Umbilical cord (tissue), 1 donor: ENCODE measurements at regions not wholly inside any gene's neighbourhood (a gene's known extent, or its start where the extent isn't known, plus 50 kb on each side); places are given as distances from the start of the nearest gene placed in this dataset.

Experiments used
- DNase-seq: peaks from one replicate; pipeline ENCODE4 v3.0.0-alpha.2; 2015; ENCODE audit warnings: low spot score

GRCh38 chr11:27858866-27859265, 158.6 kb upstream of the BDNF start:
- DNase-seq: no peak

- DNase-seq: no peak
Observed at GRCh38 chr11:27857588-27857987, 157.3 kb upstream of the BDNF start.

- no peak for DNase-seq
Observed at GRCh38 chr11:27857014-27857413, 156.8 kb upstream of the BDNF start.

GRCh38 chr11:27848423-27848822, 148.2 kb upstream of the BDNF start:
- DNase-seq: no peak

- no peak for DNase-seq
Observed at GRCh38 chr11:27847496-27847895, 147.2 kb upstream of the BDNF start.

GRCh38 chr11:27842290-27842689, 142.0 kb upstream of the BDNF start:
- DNase-seq: no peak

- DNase-seq: no peak
Observed at GRCh38 chr11:27841023-27841422, 140.8 kb upstream of the BDNF start.

GRCh38 chr11:27839226-27839913, 139.1 kb upstream of the BDNF start:
- no peak for DNase-seq

- DNase-seq: no peak
Observed at GRCh38 chr11:27838674-27839073, 138.4 kb upstream of the BDNF start.

- DNase-seq: no peak
Observed at GRCh38 chr11:27837895-27838563, 137.8 kb upstream of the BDNF start.

- DNase-seq: no peak
Observed at GRCh38 chr11:27830206-27830605, 130.0 kb upstream of the BDNF start.

GRCh38 chr11:27820249-27820648, 120.0 kb upstream of the BDNF start:
- DNase-seq: no peak

- DNase-seq: no peak
Observed at GRCh38 chr11:27816197-27816596, 115.9 kb upstream of the BDNF start.

- no peak for DNase-seq
Observed at GRCh38 chr11:27812341-27812740, 112.1 kb upstream of the BDNF start.

- no peak for DNase-seq
Observed at GRCh38 chr11:27807596-27807995, 107.3 kb upstream of the BDNF start.

- DNase-seq: no peak
Observed at GRCh38 chr11:27806122-27806521, 105.9 kb upstream of the BDNF start.

GRCh38 chr11:27795955-27796861, 96.0 kb upstream of the BDNF start:
- no peak for DNase-seq

- no peak for DNase-seq
Observed at GRCh38 chr11:27786864-27787263, 86.6 kb upstream of the BDNF start.

- DNase-seq: no peak
Observed at GRCh38 chr11:27786331-27786730, 86.1 kb upstream of the BDNF start.

- no peak for DNase-seq
Observed at GRCh38 chr11:27783701-27784355, 83.6 kb upstream of the BDNF start.

- no peak for DNase-seq
Observed at GRCh38 chr11:27777033-27777432, 76.8 kb upstream of the BDNF start.

GRCh38 chr11:27773884-27774283, 73.6 kb upstream of the BDNF start:
- no peak for DNase-seq
